ENCODE measurements at regions not wholly inside any gene's neighbourhood (a gene's known extent, or its start where the extent isn't known, plus 50 kb on each side); places are given as distances from the start of the nearest gene placed in this dataset.
"Not testable (repeated sequence)": the region's sequence is repeated elsewhere in the genome, so short reads cannot be mapped to it uniquely, and the experiment has no call there.

DNA sequence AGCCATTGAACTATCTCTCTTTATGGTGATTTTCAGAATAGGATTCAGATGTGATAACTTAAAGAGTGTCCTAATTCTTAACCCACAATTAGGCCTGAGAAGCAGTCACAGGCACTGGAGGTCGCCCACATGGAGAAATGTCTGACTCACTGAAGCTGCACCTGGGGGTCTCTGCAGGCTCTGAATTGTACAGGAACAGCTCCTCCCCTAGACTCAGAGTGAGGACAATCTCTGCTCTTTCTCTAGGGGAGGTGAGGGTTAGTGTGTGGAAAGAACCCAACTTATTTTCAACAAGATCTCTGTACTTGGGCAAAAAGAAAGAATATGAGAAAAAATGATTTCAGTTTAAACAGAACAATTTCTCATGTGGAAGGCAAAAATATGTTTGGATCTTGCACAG, 1124.6 kb downstream of the TMEM121 start:
- Histone ChIP-seq H3K4me2 (ENCODE audit: low read length) (no peak overlapping the region), H3K27ac (ENCODE audit: low read depth, low read length) (no peak overlapping the region), H3K9me2 (replicated peaks; ENCODE audit: control insufficient read depth, low read length) (no peaks in the 10 kb centered on the region), H3F3A (ENCODE audit: control insufficient read depth, insufficient read depth) (no peaks in the 10 kb centered on the region), H3K79me2 (ENCODE audit: control insufficient read depth, low read length) (no peaks in the 10 kb centered on the region), H3K4me3 (ENCODE audit: low read length) (no peak overlapping the region), H3K36me3 (ENCODE audit: control insufficient read depth, low read length) (no peaks in the 10 kb centered on the region), H4K20me1 (ENCODE audit: control insufficient read depth, insufficient read depth, low read depth, low read length) (no peaks in the 10 kb centered on the region), H3K4me1 (ENCODE audit: control insufficient read depth, low read length) (no peaks in the 10 kb centered on the region), H3K27me3 (ENCODE audit: control insufficient read depth, low read length) (no peaks in the 10 kb centered on the region), H3K9me3 (ENCODE audit: control insufficient read depth, insufficient read depth, low read length) (peaks cover 19% of the 10 kb centered on the region; the same call in 1 of the 2 replicates)
- no peak for TF ChIP-seq EZH2phosphoT487 (IDR thresholded peaks at IDR 0.05; ENCODE audit: borderline replicate concordance, low read length)
- TF ChIP-seq, protein P1, sequence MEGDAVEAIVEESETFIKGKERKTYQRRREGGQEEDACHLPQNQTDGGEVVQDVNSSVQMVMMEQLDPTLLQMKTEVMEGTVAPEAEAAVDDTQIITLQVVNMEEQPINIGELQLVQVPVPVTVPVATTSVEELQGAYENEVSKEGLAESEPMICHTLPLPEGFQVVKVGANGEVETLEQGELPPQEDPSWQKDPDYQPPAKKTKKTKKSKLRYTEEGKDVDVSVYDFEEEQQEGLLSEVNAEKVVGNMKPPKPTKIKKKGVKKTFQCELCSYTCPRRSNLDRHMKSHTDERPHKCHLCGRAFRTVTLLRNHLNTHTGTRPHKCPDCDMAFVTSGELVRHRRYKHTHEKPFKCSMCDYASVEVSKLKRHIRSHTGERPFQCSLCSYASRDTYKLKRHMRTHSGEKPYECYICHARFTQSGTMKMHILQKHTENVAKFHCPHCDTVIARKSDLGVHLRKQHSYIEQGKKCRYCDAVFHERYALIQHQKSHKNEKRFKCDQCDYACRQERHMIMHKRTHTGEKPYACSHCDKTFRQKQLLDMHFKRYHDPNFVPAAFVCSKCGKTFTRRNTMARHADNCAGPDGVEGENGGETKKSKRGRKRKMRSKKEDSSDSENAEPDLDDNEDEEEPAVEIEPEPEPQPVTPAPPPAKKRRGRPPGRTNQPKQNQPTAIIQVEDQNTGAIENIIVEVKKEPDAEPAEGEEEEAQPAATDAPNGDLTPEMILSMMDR (IDR thresholded peaks at IDR 0.05; ENCODE audit: low read depth, low read length, poor library complexity, severe bottlenecking) = no peak

DNA sequence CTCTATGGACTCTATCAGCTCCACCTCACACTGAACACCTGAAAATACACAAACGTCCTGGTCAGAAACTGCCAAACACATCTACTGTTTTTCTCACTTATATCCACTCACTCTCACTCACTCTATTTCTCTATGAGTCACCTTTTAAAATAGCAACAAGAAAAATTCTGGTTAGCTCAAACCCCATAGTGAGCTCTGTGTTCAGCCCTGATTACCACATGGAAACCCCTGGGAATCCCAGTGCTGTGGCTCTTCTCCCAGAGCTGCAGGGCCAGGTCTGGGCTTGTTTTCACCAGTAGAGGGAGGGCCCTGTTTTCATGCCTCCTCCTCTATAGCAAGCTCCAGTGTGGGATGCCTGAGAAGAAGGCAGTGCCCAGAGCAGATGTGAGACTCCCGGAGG, 1126.1 kb downstream of the TMEM121 start:
- Histone ChIP-seq H3K9me3 (ENCODE audit: control insufficient read depth, insufficient read depth, low read length) (peaks cover 30% of the 10 kb centered on the region; the same call in 1 of the 2 replicates), H4K20me1 (ENCODE audit: control insufficient read depth, insufficient read depth, low read depth, low read length) (no peaks in the 10 kb centered on the region), H3K4me1 (ENCODE audit: control insufficient read depth, low read length) (no peaks in the 10 kb centered on the region)

DNA sequence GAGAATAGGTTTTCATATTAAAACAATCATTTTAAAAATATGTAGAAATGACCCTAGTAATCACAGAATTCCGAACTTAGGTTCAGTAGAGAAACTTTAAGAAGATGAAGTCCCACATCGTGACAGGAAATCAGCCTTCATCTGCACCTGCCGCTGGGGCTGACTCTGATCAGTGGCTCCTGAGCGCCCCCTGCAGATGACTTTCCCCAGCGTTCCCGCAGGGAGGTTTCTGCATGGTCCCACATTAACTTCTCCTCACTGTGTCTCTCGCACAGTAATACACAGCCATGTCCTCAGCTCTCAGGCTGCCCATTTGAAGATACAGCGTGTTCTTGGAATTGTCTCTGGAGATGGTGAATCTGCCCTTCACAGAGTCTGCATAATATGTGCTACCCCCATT, 1131.1 kb downstream of the TMEM121 start:
- no peak overlapping the region for H3K4me3 ChIP-seq (ENCODE audit: low read length)
- H3K79me2 ChIP-seq (ENCODE audit: control insufficient read depth, low read length) = no peaks in the 10 kb centered on the region
- no peaks in the 10 kb centered on the region for H4K20me1 ChIP-seq (ENCODE audit: control insufficient read depth, insufficient read depth, low read depth, low read length)
- H3K9me2 ChIP-seq (replicated peaks; ENCODE audit: control insufficient read depth, low read length) = no peaks in the 10 kb centered on the region
- H3K4me1 ChIP-seq (ENCODE audit: control insufficient read depth, low read length) = no peaks in the 10 kb centered on the region
- no peak for TF ChIP-seq EZH2phosphoT487 (IDR thresholded peaks at IDR 0.05; ENCODE audit: borderline replicate concordance, low read length)
- TF ChIP-seq, protein P1 (IDR thresholded peaks at IDR 0.05; ENCODE audit: low read depth, low read length, poor library complexity, severe bottlenecking) = peak; percentile 54
- H3K36me3 ChIP-seq (ENCODE audit: control insufficient read depth, low read length) = no peaks in the 10 kb centered on the region
- H3K27ac ChIP-seq (ENCODE audit: low read depth, low read length) = no peak overlapping the region
- no peaks in the 10 kb centered on the region for H3F3A ChIP-seq (ENCODE audit: control insufficient read depth, insufficient read depth)
- no peak overlapping the region for H3K4me2 ChIP-seq (ENCODE audit: low read length)
- H3K27me3 ChIP-seq (ENCODE audit: control insufficient read depth, low read length) = no peaks in the 10 kb centered on the region
- peaks cover 26% of the 10 kb centered on the region for H3K9me3 ChIP-seq (ENCODE audit: control insufficient read depth, insufficient read depth, low read length)

More for the DNA sequence above, 1126.1 kb downstream of the TMEM121 start:
- H3F3A ChIP-seq (ENCODE audit: control insufficient read depth, insufficient read depth) = no peaks in the 10 kb centered on the region
- H3K4me2 ChIP-seq (ENCODE audit: low read length) = no peak overlapping the region
- TF ChIP-seq EZH2phosphoT487 (IDR thresholded peaks at IDR 0.05; ENCODE audit: borderline replicate concordance, low read length) = no peak
- TF ChIP-seq, protein P1 (IDR thresholded peaks at IDR 0.05; ENCODE audit: low read depth, low read length, poor library complexity, severe bottlenecking) = no peak
- H3K4me3 ChIP-seq (ENCODE audit: low read length) = no peak overlapping the region
- no peak overlapping the region for H3K27ac ChIP-seq (ENCODE audit: low read depth, low read length)
- H3K79me2 ChIP-seq (ENCODE audit: control insufficient read depth, low read length) = no peaks in the 10 kb centered on the region
- H3K9me2 ChIP-seq (replicated peaks; ENCODE audit: control insufficient read depth, low read length) = no peaks in the 10 kb centered on the region
- no peaks in the 10 kb centered on the region for H3K36me3 ChIP-seq (ENCODE audit: control insufficient read depth, low read length)
- H3K27me3 ChIP-seq (ENCODE audit: control insufficient read depth, low read length) = no peaks in the 10 kb centered on the region

DNA sequence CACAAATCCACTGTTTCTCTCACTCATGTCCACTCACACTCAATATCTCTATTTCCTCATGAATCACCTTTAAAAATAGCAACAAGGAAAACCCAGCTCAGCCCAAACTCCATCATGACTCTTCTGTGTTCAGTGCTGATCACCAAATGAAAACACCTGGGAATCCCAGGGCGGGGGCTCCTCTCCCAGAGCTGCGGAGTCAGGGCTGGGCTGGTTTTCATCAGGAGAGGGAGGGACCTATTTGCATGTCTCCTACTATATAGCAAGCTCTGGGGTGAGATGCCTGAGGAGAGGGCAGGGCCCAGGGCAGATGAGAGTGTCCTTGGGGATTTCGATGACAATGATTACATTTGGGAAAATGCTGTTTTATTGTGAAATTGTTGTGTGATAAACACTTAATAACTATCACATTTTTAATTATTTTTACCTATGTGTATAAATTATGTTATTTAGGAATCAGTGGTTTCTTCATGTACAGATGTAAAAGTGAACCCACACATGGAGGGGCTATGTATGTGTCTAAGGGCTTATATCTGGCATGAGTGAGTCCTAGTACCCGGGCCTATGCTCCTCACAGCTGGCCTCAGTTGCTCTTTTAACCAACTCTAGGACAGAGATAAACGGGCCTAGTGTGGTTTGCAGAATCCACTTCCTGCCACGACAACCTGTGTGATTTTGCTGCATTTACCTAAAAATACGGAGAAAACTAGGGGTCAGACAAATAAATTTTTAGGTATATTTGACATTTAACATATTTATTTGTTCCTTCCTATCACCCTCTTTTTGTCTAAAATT, 1131.9 kb downstream of the TMEM121 start:
- not testable (repeated sequence) for H4K20me1 ChIP-seq (ENCODE audit: control insufficient read depth, insufficient read depth, low read depth, low read length); H3K4me1 ChIP-seq (ENCODE audit: control insufficient read depth, low read length); H3K79me2 ChIP-seq (ENCODE audit: control insufficient read depth, low read length); H3K27me3 ChIP-seq (ENCODE audit: control insufficient read depth, low read length); H3K36me3 ChIP-seq (ENCODE audit: control insufficient read depth, low read length); H3K4me2 ChIP-seq (ENCODE audit: low read length); H3K9me2 ChIP-seq (replicated peaks; ENCODE audit: control insufficient read depth, low read length); H3K27ac ChIP-seq (ENCODE audit: low read depth, low read length); H3K4me3 ChIP-seq (ENCODE audit: low read length); H3F3A ChIP-seq (ENCODE audit: control insufficient read depth, insufficient read depth)
- peaks cover 34% of the 10 kb centered on the region for H3K9me3 ChIP-seq (ENCODE audit: control insufficient read depth, insufficient read depth, low read length)

Measured in DOHH2 (cell line).